Prostate gland (tissue), 1 donor: ENCODE measurements at regions not wholly inside any gene's neighbourhood (a gene's known extent, or its start where the extent isn't known, plus 50 kb on each side); places are given as distances from the start of the nearest gene placed in this dataset.

Source experiments
- POLR2A ChIP-seq: fragments of 450-650 bp; IDR thresholded peaks from one replicate; pipeline ENCODE4 v1.6.1; 2016; ENCODE audit warnings: antibody characterized with exemption, mild to moderate bottlenecking
- POLR2AphosphoS5 ChIP-seq: sonication (generic); formaldehyde crosslinking; IDR thresholded peaks from one replicate; pipeline ENCODE4 v1.6.1; 2017; ENCODE audit warnings: antibody characterized with exemption

- TF ChIP-seq POLR2A: no peak
- TF ChIP-seq POLR2AphosphoS5: no peak
Observed at GRCh38 chr2:81412681-81413080, 1108.1 kb upstream of the LRRTM1 start.
